Uterus (tissue), 2 donors: ENCODE measurements at regions not wholly inside any gene's neighbourhood (a gene's known extent, or its start where the extent isn't known, plus 50 kb on each side); places are given as distances from the start of the nearest gene placed in this dataset.

ENCODE experiments used
- POLR2A ChIP-seq, 2 donors: fragments of 450-650 bp; IDR thresholded peaks; one replicate each; pipeline ENCODE4 v1.6.1; 2016; ENCODE audit warnings: antibody characterized with exemption in 2 of 2, mild to moderate bottlenecking in 1 of 2, moderate library complexity in 1 of 2
- TF ChIP-seq, protein P1 (sequence below), 4 experiments: fragments of 200-600 bp in 2 of 4; fragments of 450-650 bp in 2 of 4; sonication (generic) in 2 of 4; IDR thresholded peaks; one replicate each; pipeline ENCODE4 v1.5.1; 2016 to 2019; ENCODE audit warnings: antibody characterized with exemption in 4 of 4, mild to moderate bottlenecking in 2 of 4, moderate library complexity in 1 of 4

DNA sequence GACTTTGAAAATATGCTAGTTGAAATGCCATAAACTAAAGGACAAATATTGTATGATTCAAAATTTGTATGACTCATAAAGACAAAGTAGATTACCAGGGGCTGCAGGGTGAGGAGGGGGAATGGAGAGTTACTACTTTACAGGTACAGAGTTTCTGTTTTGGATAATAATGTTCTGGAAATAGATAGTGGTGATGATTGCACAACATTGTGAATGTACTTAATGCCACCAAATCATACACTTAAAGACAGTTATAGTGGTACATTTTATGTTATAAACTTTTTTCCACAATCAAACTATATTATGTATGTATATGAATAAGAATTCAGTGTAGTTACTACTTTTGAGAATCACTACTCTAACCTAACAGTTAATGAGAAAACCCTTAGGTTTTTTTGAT, 368.1 kb downstream of the ZFHX3 start:
- TF ChIP-seq, protein P1, sequence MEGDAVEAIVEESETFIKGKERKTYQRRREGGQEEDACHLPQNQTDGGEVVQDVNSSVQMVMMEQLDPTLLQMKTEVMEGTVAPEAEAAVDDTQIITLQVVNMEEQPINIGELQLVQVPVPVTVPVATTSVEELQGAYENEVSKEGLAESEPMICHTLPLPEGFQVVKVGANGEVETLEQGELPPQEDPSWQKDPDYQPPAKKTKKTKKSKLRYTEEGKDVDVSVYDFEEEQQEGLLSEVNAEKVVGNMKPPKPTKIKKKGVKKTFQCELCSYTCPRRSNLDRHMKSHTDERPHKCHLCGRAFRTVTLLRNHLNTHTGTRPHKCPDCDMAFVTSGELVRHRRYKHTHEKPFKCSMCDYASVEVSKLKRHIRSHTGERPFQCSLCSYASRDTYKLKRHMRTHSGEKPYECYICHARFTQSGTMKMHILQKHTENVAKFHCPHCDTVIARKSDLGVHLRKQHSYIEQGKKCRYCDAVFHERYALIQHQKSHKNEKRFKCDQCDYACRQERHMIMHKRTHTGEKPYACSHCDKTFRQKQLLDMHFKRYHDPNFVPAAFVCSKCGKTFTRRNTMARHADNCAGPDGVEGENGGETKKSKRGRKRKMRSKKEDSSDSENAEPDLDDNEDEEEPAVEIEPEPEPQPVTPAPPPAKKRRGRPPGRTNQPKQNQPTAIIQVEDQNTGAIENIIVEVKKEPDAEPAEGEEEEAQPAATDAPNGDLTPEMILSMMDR (IDR thresholded peaks at IDR 0.05) = no peak
- no peak for TF ChIP-seq POLR2A (IDR thresholded peaks at IDR 0.05)
